ENCODE measurements at regions not wholly inside any gene's neighbourhood (a gene's known extent, or its start where the extent isn't known, plus 50 kb on each side); places are given as distances from the start of the nearest gene placed in this dataset.

- TF ChIP-seq CTCF (IDR thresholded peaks at IDR 0.05; ENCODE audit: borderline replicate concordance, extremely low read depth, low read length, poor library complexity, severe bottlenecking), result no peak
- no peak for TF ChIP-seq EZH2 (IDR thresholded peaks at IDR 0.05; ENCODE audit: borderline replicate concordance, low read depth, low read length, severe bottlenecking)
Measured at GRCh38 chr2:173783382-173783781, 181.8 kb downstream of the SP3 start.

Measured in DND-41 (cell line).